Retinal pigment epithelial cell (primary cell): ENCODE measurements at regions not wholly inside any gene's neighbourhood (a gene's known extent, or its start where the extent isn't known, plus 50 kb on each side); places are given as distances from the start of the nearest gene placed in this dataset.

ENCODE experiments used
- DNase-seq: peaks from one replicate; pipeline ENCODE4 v3.0.0-alpha.2; 2010; ENCODE audit warnings: low read depth
- H3K4me3 ChIP-seq: 2 replicates; pipeline ENCODE4 v1.5.1; 2011; ENCODE audit warnings: mild to moderate bottlenecking, low read length, control low read depth, moderate library complexity
- TF ChIP-seq, protein P1 (sequence below): conservative IDR thresholded peaks from 2 replicates; pipeline ENCODE4 v1.5.1; 2011; ENCODE audit warnings: low read depth, low read length, control low read depth, inconsistent platforms

- TF ChIP-seq, protein P1, sequence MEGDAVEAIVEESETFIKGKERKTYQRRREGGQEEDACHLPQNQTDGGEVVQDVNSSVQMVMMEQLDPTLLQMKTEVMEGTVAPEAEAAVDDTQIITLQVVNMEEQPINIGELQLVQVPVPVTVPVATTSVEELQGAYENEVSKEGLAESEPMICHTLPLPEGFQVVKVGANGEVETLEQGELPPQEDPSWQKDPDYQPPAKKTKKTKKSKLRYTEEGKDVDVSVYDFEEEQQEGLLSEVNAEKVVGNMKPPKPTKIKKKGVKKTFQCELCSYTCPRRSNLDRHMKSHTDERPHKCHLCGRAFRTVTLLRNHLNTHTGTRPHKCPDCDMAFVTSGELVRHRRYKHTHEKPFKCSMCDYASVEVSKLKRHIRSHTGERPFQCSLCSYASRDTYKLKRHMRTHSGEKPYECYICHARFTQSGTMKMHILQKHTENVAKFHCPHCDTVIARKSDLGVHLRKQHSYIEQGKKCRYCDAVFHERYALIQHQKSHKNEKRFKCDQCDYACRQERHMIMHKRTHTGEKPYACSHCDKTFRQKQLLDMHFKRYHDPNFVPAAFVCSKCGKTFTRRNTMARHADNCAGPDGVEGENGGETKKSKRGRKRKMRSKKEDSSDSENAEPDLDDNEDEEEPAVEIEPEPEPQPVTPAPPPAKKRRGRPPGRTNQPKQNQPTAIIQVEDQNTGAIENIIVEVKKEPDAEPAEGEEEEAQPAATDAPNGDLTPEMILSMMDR, result no peak
- H3K4me3 ChIP-seq, result no peak overlapping the region
- DNase-seq, result no peak
These were observed 1471.7 kb downstream of the UQCRFS1 start for GRCh38 chr19:27741236-27741635.

DNA sequence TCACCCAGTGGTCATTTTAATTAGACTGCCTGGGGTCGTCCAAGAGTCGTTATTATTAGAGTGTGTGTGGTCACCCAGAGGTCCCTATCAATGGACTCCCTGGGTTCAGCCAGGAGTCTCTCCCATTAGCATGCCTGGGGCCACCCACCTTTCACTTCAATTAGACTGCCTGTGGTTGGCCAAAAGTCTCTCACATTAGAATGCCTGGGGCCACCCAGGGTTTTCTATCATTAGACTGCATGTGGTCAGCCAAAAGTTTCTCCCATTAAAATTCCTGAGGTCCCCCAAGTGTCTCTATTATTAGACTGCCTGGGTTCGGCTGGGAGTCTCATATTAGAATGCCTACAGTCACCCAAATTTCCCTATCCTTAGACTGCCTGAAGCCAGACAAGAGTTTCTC is 1472.6 kb downstream of the UQCRFS1 start:
- TF ChIP-seq, protein P1, result no peak
- H3K4me3 ChIP-seq, result no peak overlapping the region
- no peak for DNase-seq

DNA sequence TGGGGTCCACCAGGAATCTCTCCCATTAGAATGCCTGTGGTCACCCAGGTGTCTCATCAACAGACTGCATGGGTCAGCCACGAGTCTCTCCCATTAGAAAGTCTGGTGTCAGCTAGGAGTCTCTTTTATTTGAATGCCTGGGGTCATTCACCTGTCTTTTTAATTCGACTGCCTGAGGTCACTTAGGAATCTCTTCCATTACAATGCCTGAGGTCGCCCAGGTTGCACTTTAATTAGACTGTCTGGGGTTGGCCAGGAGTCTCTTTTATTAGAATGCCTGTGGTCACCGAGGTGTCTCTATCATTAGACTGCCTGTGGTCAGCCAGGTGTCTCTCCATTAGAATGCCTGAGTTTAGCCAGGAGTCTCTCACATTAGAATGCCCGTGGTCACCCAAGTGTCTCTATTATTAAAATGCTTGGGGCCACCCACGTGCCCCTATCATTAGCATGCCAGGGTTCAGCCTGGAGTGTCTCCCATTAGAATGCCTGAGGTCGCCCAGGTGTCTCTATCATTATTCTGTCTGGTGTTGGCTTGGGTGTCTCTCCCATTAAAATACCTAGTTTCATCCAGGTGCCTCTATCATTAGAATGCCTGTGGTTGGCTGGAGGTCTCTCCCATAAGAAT is 1474.3 kb downstream of the UQCRFS1 start:
- DNase-seq, result no peak
- H3K4me3 ChIP-seq, result no peak overlapping the region
- TF ChIP-seq, protein P1, result no peak

GRCh38 chr19:27736225-27736624 is 1476.7 kb downstream of the UQCRFS1 start:
- no peak for DNase-seq
- no peak overlapping the region for H3K4me3 ChIP-seq
- TF ChIP-seq, protein P1, result no peak

- DNase-seq, result no peak
- TF ChIP-seq, protein P1, result no peak
- no peak overlapping the region for H3K4me3 ChIP-seq
These were observed 1477.6 kb downstream of the UQCRFS1 start for GRCh38 chr19:27735314-27735713.

DNA sequence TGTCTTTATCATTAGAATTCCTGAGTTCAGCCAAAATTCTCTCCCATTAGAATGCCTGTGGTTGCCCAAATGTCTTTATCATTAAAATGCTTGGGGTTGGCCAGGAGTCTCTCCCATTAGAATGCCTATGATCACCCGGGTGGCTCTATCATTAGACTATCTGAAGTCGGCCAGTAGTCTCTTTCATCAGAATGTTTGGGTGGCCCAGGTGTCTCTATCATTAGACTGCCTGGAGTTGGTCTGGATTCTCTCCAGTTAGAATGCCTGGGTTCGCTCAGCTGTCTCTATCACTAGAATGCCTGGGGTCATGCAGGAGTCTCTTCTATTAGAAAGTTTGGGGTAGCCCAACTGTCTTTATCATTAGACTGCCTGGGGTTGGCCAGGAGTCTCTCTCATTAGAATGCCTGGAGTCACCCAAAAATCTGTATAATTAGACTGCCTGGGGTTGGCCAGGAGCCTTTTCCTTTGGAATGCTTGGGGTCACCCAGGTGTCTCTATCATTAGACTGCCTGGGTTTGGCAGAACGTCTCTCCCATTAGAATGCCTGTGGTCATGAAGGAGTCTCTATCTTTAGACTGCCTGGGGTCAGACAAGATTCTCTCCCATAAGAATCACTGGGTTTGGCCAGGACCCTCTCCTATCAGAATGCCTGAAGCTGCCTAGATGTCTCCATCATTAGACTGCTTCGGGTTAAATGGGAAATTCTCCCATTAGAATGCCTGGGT is 1478.3 kb downstream of the UQCRFS1 start:
- TF ChIP-seq, protein P1, result no peak
- no peak for DNase-seq
- no peak overlapping the region for H3K4me3 ChIP-seq
